HuH-7.5 (cell line): ENCODE measurements at regions not wholly inside any gene's neighbourhood (a gene's known extent, or its start where the extent isn't known, plus 50 kb on each side); places are given as distances from the start of the nearest gene placed in this dataset.
A peak's percentile ranks its signal among the peaks of the same experiment; 100 is the strongest.
"Not testable (repeated sequence)": the region's sequence is repeated elsewhere in the genome, so short reads cannot be mapped to it uniquely, and the experiment has no call there.

Source experiments
- DNase-seq: peaks from one replicate; pipeline ENCODE4 v3.0.0; 2011; ENCODE audit warnings: low spot score

DNA sequence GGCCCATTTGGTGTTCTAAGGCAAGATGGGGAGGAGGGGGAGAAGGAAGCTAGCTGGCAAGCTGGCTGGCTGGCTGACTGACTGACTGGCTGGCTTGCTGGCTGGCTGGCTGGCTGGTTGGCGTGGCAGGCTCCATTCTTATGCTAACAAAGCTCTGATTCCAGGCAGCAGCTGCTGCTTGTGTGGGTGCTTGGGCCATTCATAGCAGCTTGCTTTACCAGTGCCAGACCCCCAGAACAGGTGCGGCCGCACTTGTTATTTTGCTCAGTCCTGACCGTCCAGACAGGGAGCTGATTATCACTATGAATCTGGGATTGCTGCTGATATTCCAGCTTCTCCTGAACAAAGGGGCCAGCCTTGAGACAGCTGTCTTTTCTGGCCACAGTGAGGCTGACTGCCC is 131.2 kb upstream of the PAK3 start:
- DNase-seq = no peak

- DNase-seq = no peak
Observed at GRCh38 chrX:110962451-110962850, 133.5 kb upstream of the PAK3 start.

GRCh38 chrX:110955706-110956105 is 140.3 kb upstream of the PAK3 start:
- no peak for DNase-seq

GRCh38 chrX:110954428-110955100 is 141.4 kb upstream of the PAK3 start:
- no peak for DNase-seq

DNA sequence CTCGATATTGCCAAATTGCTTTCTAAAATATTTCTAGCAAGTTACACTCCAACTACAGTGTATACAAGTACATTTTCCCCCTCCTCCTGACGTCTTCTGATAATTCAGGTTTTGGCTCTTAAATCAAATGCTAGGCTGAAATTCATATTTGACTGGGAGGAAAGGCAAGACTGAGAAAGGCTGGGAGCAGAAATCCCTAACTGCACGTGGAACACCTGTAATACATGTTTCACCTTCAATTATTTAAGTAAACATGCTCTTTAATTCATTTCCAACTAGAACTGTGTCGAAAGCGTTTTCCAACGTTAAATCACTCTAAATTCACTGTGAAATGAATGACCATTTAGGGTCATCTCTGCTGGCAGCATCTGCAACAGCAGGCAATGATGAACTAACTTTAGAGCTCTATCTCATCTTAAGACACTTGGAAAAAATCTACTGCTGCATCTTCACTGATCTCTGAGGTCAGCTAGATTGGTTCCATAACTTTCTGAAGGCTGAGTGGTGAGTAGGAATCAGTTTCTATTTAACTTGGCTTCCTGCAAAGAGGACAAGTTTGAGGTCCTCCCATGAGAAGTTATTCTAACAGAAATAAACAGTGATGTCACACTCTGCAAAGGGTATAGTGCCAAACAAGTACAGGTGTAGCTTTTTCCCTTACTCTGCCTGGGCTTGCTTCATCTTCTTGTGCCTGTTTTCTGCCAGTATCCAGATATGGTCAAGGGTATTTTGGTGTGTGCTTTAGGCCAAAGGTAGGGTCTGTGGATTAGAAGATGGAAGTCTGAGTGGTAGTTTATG is 144.3 kb upstream of the PAK3 start:
- DNase-seq = no peak

GRCh38 chrX:110944751-110945675 is 149.4 kb upstream of the CHRDL1 start:
- DNase-seq = no peak

DNA sequence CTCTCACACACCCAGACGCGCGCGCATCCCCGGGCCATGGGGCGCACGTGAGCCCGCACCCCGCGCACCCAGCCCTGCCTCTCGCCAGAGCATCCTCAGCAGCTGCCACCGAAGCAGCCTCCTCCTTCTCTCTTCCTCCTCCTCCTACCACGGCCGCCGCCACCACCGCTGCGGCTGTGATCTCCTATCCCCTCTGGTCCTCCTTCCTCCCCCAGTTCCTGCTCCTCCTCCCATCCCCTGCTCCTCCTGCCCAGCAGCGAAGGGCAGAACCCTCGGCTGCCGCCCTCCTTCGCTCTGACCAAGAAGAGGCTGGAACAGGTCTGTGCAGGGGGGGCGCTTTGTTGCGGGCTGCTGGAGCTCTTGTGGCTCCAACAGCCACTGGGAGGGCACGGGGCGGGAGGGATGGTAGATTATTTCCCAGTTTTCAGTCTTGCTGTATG is 148.7 kb upstream of the CHRDL1 start:
- no peak for DNase-seq

DNA sequence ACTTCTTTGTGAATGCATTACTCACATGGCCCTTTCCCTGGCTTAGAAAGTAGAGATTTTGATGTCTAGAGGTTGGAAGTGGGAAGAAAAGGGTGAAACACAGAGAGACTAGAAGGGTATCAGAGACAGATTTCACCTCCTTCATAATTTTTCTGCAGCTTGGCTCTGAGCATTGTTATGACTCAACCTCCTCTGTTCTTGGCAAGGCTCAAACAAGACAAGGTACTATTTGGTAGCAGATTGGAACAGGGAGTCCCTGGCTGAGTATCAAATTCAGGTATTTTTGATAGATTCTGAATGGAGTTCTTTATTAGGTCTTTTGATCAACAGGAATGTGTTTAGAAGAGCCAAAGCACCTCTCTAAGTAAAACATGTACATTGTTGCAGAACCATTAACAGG is 146.3 kb upstream of the CHRDL1 start:
- DNase-seq = no peak

DNA sequence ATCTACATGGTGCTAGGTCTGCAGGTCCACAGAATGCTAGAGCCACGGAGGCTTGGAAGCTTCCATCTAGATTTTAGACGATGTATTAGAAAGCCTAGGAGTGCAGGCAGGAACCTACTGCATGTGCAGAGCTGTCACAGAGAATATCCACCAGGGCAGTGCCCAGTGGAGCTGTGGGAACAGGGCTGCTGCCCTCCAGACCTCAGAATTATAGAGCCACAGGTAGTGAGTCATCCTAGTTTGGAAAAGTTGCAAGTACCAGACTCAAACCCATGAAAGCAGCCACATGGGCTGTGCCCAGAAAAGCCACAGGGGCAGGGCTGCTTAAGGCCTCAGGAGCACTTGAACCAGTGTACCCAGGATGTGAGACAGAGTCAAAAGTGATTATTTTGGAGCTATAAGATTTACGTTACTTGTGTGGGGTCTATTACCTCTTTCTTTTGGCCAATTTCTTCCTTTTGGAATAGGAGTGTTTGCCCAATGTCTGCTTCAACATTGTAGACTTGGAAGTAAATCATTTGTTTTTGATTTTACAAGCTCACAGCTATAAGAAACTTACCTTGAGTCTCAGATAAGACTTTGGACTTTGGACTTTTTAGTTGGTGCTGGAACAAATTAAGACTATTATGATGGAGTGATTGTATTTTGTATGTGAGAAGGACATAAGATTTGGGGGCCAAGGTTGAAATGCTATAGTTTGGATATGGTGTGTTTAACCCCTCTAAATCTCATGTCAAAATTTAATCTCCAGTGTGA is 143.5 kb upstream of the CHRDL1 start:
- no peak for DNase-seq

- DNase-seq = no peak
Observed at GRCh38 chrX:110924871-110925270, 129.3 kb upstream of the CHRDL1 start.

DNA sequence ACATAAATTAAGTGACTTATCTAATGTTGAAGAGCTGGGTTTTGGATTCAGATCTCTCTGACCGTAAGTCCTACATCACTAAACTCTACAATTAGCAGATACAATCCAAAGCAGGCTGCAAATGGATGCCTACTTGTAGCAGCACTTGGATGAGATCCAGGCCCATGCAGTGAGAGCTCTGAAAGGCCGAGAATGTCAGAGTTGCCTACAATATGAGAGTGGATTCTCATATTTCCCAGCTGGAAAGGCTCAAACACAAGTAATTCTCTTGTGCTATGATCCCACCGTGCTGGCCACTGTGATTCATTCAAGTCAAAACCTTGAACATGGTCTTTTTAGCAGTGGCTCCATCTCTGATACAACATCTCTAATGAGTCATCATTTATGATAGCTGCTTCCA is 125.4 kb upstream of the CHRDL1 start:
- DNase-seq = no peak

DNA sequence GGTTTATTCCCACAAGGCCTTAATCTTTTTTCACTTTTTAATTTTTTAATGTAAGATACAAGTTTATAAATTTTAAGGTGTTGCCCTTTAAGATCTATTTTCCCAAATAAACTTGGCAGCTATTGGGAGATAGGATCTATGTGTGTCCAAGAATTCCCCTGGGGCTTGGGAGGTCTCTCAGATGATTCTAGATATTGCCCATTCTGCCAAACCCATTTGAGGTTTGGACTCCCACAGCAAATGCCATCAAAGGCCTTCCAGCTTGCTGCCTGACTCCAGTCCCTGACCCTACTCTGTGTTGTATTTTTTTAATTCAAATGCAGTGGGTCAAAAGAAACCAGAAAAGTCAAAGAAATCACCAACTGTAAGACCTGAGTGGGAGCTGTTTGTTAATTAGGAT is 120.0 kb upstream of the CHRDL1 start:
- DNase-seq = no peak

- DNase-seq = no peak
Observed at GRCh38 chrX:110915111-110915510, 119.5 kb upstream of the CHRDL1 start.

GRCh38 chrX:110914281-110914680 is 118.7 kb upstream of the CHRDL1 start:
- DNase-seq = no peak

DNA sequence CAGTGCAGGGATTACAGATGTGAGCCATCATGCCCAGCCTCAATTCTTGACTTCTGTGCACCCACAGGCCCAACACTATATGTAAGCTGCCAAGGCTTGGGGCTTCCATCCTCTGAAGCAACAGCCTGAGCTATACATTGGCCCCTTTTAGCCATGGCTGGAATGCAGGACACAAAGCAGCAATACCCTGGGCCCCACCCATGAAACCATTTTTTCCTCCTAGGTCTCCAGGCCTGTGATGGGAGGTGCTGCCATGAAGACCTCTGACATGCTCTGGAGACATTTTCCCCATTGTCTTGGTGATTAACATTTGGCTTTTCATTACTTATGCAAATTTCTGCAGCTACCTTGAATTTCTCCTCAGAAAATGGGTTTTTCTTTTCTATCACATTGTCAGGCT is 109.1 kb upstream of the CHRDL1 start:
- DNase-seq = not testable (repeated sequence)

DNA sequence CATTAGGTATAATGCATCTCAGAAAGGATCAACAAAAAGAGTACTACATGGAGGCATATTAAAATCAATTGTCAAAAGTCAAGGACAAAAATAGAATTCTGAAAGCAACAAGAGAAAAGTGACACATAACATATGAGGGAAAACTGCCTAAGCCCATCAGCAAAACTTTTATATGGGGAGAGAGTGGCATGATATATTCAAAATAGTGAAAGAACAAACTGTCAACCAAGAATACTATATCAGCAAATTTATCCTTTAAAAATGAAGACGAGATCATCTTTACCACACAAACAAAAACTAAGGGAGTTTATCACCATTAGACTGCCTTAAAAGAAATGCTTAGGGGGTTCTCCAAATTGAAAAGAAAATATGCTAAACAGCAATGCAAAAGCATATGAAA is 86.4 kb upstream of the CHRDL1 start:
- DNase-seq = no peak

DNA sequence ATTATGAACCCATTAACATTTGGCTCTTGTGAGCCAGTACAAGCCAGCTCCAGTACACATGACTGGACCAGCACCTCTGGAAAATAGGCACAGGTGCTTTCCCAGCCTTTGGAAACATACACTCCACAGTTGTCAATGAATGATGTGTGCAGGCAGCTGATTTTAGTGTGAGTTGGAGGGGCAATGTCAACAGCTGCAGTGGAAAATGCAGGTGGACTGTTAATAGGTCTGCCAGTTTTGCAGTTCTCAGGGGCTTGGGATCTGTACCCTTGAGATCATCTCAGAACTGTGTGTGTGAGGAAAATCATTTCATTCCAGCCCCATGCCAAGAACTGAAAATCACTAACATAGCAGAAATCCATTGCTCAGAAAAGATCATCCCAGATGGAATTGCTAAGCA is 81.7 kb upstream of the CHRDL1 start:
- no peak for DNase-seq

DNA sequence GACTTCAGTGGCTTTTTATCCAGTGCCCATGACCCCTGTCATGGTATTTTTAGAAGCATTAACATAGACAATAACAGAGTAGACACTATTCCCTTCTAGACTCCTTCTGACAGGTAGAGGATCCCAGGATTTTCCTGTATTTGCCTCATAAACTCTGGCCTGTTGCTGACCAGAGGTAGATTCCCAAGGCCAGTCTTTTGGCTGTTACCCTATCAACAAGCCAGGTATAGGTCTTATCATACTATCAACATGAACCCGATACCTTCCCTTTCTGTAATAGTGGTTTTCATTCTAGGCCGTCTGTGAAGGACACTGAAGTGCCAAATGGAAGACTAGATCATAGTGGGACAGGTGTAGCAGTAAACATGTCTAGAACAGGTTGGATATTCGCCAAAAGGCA is 76.2 kb upstream of the CHRDL1 start:
- no peak for DNase-seq

DNA sequence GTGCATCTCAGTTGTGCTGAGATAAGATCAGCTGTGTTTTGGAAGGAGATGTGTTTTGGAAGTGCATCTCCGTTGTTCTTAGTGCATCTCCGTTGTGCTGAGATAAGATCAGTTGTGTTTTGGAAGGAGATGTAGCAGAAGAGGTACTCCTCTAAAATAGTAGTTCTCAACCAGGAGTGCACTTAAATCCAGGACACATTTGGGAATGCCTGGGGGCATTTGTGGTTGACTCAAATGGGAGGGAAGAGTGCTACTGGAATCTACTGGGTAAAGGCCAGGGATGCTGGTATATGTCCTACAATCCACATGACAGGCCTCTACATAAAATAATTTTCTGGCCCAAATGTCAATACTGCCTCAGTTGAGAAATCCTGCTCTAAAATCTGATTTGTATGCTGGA is 70.8 kb upstream of the CHRDL1 start:
- DNase-seq = no peak

- DNase-seq = no peak
Observed at GRCh38 chrX:110863883-110864282, 68.3 kb upstream of the CHRDL1 start.

DNA sequence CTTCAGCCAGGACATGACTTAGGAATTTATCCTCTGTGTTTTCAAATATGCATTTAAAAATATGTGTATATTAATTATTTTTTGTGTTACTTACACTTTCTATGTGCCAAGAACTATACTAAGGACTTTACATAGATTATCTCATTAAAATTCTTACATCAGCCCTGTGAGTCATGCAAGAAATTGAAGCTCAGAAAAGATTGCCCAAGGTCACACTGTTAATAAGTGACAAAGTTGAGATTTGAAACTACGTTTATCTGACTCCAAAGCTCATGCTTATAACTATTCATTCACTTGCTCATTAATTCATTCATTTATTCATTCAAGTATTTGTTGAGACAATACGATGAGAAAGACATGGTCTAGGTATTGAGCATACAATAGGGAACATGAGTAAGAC is 62.9 kb upstream of the CHRDL1 start:
- DNase-seq = no peak

GRCh38 chrX:110853610-110854009 is 58.0 kb upstream of the CHRDL1 start:
- DNase-seq = peak; percentile 4
